Upper lobe of left lung (tissue), 4 donors: ENCODE measurements at regions not wholly inside any gene's neighbourhood (a gene's known extent, or its start where the extent isn't known, plus 50 kb on each side); places are given as distances from the start of the nearest gene placed in this dataset.

ENCODE experiments used
- CTCF ChIP-seq, 6 experiments: fragments of 450-650 bp in 4 of 6; fragments of 200-600 bp in 2 of 6; sonication (generic) in 2 of 6; IDR thresholded peaks; one replicate each; pipeline ENCODE4 v1.5.1; 2016 to 2019; ENCODE audit warnings: antibody characterized with exemption in 6 of 6
- POLR2A ChIP-seq, 4 donors: fragments of 450-650 bp; IDR thresholded peaks; one replicate each; pipeline ENCODE4 v1.5.1; 2016 to 2017; ENCODE audit warnings: antibody characterized with exemption in 4 of 4, mild to moderate bottlenecking in 2 of 4

- no peak for TF ChIP-seq CTCF (IDR thresholded peaks at IDR 0.05)
- no peak for TF ChIP-seq POLR2A (IDR thresholded peaks at IDR 0.05)
Measured at GRCh38 chr2:209146682-209147320, 277.0 kb upstream of the MAP2 start.
